GM06990 (cell line): ENCODE measurements at regions not wholly inside any gene's neighbourhood (a gene's known extent, or its start where the extent isn't known, plus 50 kb on each side); places are given as distances from the start of the nearest gene placed in this dataset.

Source experiments
- DNase-seq: peaks from one replicate; pipeline ENCODE4 v3.0.0-alpha.2; 2011; ENCODE audit not compliant: insufficient read length; ENCODE audit errors: extremely low read depth
- H3K27me3 ChIP-seq: replicated peaks from 2 replicates; pipeline ENCODE4 v1.6.0; 2011; ENCODE audit warnings: low read length; ENCODE audit not compliant: control insufficient read depth, insufficient read depth
- H3K36me3 ChIP-seq: 2 replicates; pipeline ENCODE4 v1.5.1; 2011; ENCODE audit warnings: low read length; ENCODE audit not compliant: control insufficient read depth, insufficient read depth
- H3K4me3 ChIP-seq: replicated peaks from 2 replicates; pipeline ENCODE4 v1.5.1; 2011; ENCODE audit warnings: low read depth, mild to moderate bottlenecking, control low read depth, low read length
- TF ChIP-seq, protein P1 (sequence below): IDR thresholded peaks from 2 replicates; pipeline ENCODE4 v1.5.1; 2011; ENCODE audit warnings: low read length, control low read depth, mild to moderate bottlenecking, inconsistent platforms; ENCODE audit not compliant: insufficient read depth, poor library complexity, severe bottlenecking

DNA sequence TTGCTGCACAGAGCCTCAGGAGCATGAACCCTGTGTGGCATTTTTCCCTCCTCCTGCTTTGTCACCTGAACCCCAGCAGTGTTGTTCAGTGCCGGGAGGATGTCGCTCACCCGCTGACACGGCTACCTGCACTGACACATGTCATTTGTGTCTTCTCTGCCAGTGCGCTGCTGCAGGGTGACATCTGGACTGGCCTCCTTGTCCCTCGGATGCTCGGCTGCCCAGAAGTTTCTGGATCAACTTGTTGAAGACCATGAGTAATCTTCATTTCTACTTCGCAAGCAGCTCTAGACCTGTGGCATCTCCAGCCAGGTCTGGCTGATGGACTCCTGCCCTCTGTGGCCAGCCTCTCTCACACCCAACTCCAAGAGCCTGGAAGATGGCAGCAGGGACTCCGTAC lies 311.1 kb upstream of the C2CD4B start:
- no peak for DNase-seq
- H3K27me3 ChIP-seq: no peaks in the 10 kb centered on the region
- TF ChIP-seq, protein P1, sequence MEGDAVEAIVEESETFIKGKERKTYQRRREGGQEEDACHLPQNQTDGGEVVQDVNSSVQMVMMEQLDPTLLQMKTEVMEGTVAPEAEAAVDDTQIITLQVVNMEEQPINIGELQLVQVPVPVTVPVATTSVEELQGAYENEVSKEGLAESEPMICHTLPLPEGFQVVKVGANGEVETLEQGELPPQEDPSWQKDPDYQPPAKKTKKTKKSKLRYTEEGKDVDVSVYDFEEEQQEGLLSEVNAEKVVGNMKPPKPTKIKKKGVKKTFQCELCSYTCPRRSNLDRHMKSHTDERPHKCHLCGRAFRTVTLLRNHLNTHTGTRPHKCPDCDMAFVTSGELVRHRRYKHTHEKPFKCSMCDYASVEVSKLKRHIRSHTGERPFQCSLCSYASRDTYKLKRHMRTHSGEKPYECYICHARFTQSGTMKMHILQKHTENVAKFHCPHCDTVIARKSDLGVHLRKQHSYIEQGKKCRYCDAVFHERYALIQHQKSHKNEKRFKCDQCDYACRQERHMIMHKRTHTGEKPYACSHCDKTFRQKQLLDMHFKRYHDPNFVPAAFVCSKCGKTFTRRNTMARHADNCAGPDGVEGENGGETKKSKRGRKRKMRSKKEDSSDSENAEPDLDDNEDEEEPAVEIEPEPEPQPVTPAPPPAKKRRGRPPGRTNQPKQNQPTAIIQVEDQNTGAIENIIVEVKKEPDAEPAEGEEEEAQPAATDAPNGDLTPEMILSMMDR: no peak
- H3K4me3 ChIP-seq: no peak overlapping the region
- H3K36me3 ChIP-seq: no peaks in the 10 kb centered on the region

DNA sequence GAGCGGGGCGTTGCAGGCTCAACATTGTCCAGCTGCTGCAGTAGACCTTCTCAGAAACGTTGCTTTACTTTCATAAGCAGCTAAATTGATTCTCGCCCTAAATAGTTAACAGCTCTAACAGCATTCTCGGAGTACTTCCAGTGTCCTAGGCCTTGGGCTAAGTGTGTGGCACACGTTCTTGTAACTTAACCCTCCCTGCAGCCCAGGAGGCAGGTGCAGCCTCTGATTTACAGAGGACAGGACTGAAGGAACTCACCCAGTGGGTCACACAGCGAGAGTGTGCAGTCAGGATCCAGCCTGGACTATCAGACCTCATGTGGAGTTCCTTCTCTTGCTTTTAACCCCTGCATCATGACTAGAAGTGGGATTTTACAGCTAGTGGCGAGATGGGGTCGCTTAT lies 312.8 kb upstream of the C2CD4B start:
- no peaks in the 10 kb centered on the region for H3K27me3 ChIP-seq
- TF ChIP-seq, protein P1: no peak

DNA sequence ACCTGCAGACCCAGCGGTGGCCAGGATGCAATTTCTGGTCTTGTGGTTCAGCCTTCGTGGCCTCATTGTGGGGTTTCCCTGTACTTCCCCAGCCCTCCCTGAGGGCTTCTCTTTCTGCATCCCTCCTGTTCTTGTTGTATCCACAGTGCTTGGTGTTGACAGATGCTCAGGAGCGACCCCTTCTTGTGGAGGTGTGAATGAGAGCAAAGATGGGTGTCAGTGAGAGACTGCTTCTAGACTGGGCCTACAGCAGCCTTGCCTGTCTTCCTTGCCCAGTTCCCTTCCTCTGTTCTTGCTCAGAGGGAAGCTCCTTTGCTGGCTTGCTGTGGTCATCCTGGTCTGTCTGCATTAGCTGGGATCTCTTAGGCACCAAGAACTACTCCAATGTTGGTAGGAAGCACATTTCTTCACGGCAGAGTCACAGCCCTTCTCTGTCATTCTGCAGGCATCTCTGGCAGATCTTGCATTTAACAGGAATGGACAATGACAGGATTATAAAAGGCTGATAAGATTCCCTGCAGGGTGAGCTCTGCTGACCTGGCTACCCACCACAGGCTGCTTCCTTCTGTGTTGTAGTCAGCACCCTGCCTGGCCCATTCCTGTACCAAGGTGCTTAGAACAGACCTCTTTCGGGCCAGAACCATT lies 317.8 kb upstream of the C2CD4B start:
- Histone ChIP-seq H3K36me3 (no peaks in the 10 kb centered on the region), H3K27me3 (peaks cover 1% of the 10 kb centered on the region; the same call in 1 of the 2 replicates), H3K4me3 (no peak overlapping the region)
- TF ChIP-seq, protein P1: peak; percentile 79
- DNase-seq: peak; percentile 41

More for the DNA sequence above, 312.8 kb upstream of the C2CD4B start:
- DNase-seq: no peak
- Histone ChIP-seq H3K36me3 (no peaks in the 10 kb centered on the region), H3K4me3 (no peak overlapping the region)

DNA sequence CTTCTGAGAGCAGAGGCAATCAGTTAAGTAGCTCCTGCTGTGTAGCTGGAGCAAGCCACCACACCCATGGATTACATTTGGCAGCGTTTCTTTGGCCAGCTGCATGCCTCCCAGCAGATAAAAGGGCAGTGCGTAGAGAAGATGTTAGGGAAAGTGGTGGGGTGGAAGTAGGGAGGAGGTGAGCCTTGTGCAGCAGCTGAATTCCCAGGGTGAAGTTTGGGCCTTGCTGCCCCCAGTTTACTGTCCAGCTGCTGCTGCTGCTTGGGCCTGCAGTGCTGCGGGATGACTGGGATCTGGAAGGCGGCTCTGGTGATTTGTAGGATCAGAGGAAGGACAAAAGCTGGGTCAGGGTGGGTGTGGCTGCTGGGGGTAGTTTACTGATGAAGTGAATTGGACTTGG lies 318.7 kb upstream of the C2CD4B start:
- H3K36me3 ChIP-seq: no peaks in the 10 kb centered on the region
- H3K27me3 ChIP-seq: peaks cover 1% of the 10 kb centered on the region; the same call in 1 of the 2 replicates
- TF ChIP-seq, protein P1: no peak
- DNase-seq: no peak
- H3K4me3 ChIP-seq: no peak overlapping the region

DNA sequence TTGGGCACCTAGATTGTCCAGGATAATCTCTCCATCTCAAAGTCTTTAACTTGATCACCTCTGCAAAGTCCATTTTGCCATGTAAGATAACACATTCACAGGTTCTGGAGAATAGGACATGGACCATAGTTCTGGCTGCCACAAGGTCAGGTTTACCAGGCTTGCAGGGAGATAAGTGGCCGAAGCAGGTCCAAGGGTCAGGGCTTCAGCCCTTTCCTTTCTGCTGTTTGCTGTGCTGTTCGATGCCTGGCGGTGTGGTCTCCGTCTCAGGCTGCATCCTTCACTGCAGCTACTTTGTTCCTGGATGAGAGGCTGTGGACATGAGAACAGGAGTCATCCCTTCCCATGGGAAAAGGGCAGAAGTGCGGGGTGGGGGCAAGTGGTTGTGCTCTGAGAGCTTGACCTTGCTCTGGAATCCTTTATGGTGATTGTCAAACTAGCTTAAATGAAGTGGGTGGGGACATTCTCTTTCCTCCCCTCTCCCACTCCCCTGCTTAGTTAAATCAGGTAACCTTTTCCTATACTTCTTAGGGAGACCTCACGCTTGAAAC lies 320.2 kb upstream of the C2CD4B start:
- peaks cover 1% of the 10 kb centered on the region; the same call in 1 of the 2 replicates for H3K27me3 ChIP-seq
- DNase-seq: no peak
- no peaks in the 10 kb centered on the region for H3K36me3 ChIP-seq
- H3K4me3 ChIP-seq: no peak overlapping the region
- TF ChIP-seq, protein P1: no peak
